SU-DHL-6 (cell line): ENCODE measurements at regions not wholly inside any gene's neighbourhood (a gene's known extent, or its start where the extent isn't known, plus 50 kb on each side); places are given as distances from the start of the nearest gene placed in this dataset.

Source experiments
- CTCF ChIP-seq: fragments of 200-600 bp; sonication (generic); IDR thresholded peaks from one replicate; pipeline ENCODE4 v1.5.1; 2017; ENCODE audit warnings: antibody characterized with exemption, mild to moderate bottlenecking, low read length, moderate library complexity; ENCODE audit not compliant: insufficient read depth, poor library complexity, severe bottlenecking
- EZH2phosphoT487 ChIP-seq: fragments of 200-600 bp; sonication (generic), shearing (Covaris generic); conservative IDR thresholded peaks from 2 replicates; pipeline ENCODE4 v1.6.1; 2018; ENCODE audit warnings: mild to moderate bottlenecking, antibody characterized with exemption, low read length, moderate library complexity, mixed read lengths

GRCh38 chr13:33509642-33510229 is 224.2 kb upstream of the STARD13 start:
- TF ChIP-seq CTCF (no peak), EZH2phosphoT487 (no peak)
